ENCODE measurements at regions not wholly inside any gene's neighbourhood (a gene's known extent, or its start where the extent isn't known, plus 50 kb on each side); places are given as distances from the start of the nearest gene placed in this dataset.
A peak's percentile ranks its signal among the peaks of the same experiment; 100 is the strongest.

- Histone ChIP-seq H3K36me3 (ENCODE audit: control insufficient read depth, insufficient read depth, low read length) (no peaks in the 10 kb centered on the region), H3K4me3 (ENCODE audit: low read depth, low read length) (no peak overlapping the region), H3K27me3 (ENCODE audit: control insufficient read depth, insufficient read depth, low read length) (no peaks in the 10 kb centered on the region)
- TF ChIP-seq CTCF (IDR thresholded peaks at IDR 0.05; ENCODE audit: insufficient read depth, low read length, severe bottlenecking): no peak
- FAIRE-seq (peak; percentile 32), DNase-seq (ENCODE audit: low read depth) (no peak)
Measured at GRCh38 chr1:116265931-116266863, 106.8 kb upstream of the ATP1A1 start.

GRCh38 chr1:116266864-116267212 lies 106.2 kb upstream of the ATP1A1 start:
- FAIRE-seq: peak; percentile 23
- H3K36me3 ChIP-seq (ENCODE audit: control insufficient read depth, insufficient read depth, low read length): no peaks in the 10 kb centered on the region
- peak; percentile 76 for DNase-seq (ENCODE audit: low read depth)
- TF ChIP-seq CTCF (IDR thresholded peaks at IDR 0.05; ENCODE audit: insufficient read depth, low read length, severe bottlenecking): no peak
- no peak overlapping the region for H3K4me3 ChIP-seq (ENCODE audit: low read depth, low read length)
- no peaks in the 10 kb centered on the region for H3K27me3 ChIP-seq (ENCODE audit: control insufficient read depth, insufficient read depth, low read length)

GRCh38 chr1:116268211-116268610 lies 104.8 kb upstream of the ATP1A1 start:
- DNase-seq (ENCODE audit: low read depth): peak; percentile 91
- no peaks in the 10 kb centered on the region for H3K36me3 ChIP-seq (ENCODE audit: control insufficient read depth, insufficient read depth, low read length)
- no peak overlapping the region for H3K4me3 ChIP-seq (ENCODE audit: low read depth, low read length)
- TF ChIP-seq CTCF (IDR thresholded peaks at IDR 0.05; ENCODE audit: insufficient read depth, low read length, severe bottlenecking): no peak
- FAIRE-seq: peak; percentile 55
- H3K27me3 ChIP-seq (ENCODE audit: control insufficient read depth, insufficient read depth, low read length): no peaks in the 10 kb centered on the region

GRCh38 chr1:116270316-116271057 lies 102.6 kb upstream of the ATP1A1 start:
- H3K36me3 ChIP-seq (ENCODE audit: control insufficient read depth, insufficient read depth, low read length): no peaks in the 10 kb centered on the region
- H3K4me3 ChIP-seq (ENCODE audit: low read depth, low read length): no peak overlapping the region
- TF ChIP-seq CTCF (IDR thresholded peaks at IDR 0.05; ENCODE audit: insufficient read depth, low read length, severe bottlenecking): no peak
- DNase-seq (ENCODE audit: low read depth) (no peak), FAIRE-seq (no peak)
- H3K27me3 ChIP-seq (ENCODE audit: control insufficient read depth, insufficient read depth, low read length): peaks cover 2% of the 10 kb centered on the region

GRCh38 chr1:116273042-116273783 lies 99.8 kb upstream of the ATP1A1 start:
- Histone ChIP-seq H3K27me3 (ENCODE audit: control insufficient read depth, insufficient read depth, low read length) (peaks cover 2% of the 10 kb centered on the region), H3K4me3 (ENCODE audit: low read depth, low read length) (no peak overlapping the region), H3K36me3 (ENCODE audit: control insufficient read depth, insufficient read depth, low read length) (no peaks in the 10 kb centered on the region)
- no peak for TF ChIP-seq CTCF (IDR thresholded peaks at IDR 0.05; ENCODE audit: insufficient read depth, low read length, severe bottlenecking)
- FAIRE-seq (no peak), DNase-seq (ENCODE audit: low read depth) (no peak)
